Activated T-cell treated with anti-CD3 and anti-CD28 coated beads, Interleukin-2, amount 50 U/mL, for 48 hours (primary cell): ENCODE measurements at regions not wholly inside any gene's neighbourhood (a gene's known extent, or its start where the extent isn't known, plus 50 kb on each side); places are given as distances from the start of the nearest gene placed in this dataset.
"Not testable (repeated sequence)": the region's sequence is repeated elsewhere in the genome, so short reads cannot be mapped to it uniquely, and the experiment has no call there.

Source experiments
- DNase-seq, 2 experiments: peaks; one replicate each; pipeline ENCODE4 v3.0.0-alpha.2; 2020

DNA sequence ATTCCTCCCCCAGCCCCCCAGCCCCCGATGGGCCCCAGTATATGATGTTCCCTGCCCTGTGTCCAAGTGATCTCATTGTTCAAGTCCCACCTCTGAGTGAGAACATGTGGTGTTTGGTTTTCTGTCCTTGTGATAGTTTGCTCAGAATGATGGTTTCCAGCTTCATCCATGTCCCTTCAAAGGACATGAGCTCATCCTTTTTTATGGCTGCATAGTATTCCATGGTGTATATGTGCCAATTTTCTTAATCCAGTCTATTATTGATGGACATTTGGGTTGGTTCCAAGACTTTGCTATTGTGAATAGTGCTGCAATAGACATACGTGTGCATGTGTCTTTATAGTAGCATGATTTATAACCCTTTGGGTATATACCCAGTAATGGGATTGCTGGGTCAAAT is 495.3 kb downstream of the OMA1 start:
- DNase-seq = not testable (repeated sequence)

DNA sequence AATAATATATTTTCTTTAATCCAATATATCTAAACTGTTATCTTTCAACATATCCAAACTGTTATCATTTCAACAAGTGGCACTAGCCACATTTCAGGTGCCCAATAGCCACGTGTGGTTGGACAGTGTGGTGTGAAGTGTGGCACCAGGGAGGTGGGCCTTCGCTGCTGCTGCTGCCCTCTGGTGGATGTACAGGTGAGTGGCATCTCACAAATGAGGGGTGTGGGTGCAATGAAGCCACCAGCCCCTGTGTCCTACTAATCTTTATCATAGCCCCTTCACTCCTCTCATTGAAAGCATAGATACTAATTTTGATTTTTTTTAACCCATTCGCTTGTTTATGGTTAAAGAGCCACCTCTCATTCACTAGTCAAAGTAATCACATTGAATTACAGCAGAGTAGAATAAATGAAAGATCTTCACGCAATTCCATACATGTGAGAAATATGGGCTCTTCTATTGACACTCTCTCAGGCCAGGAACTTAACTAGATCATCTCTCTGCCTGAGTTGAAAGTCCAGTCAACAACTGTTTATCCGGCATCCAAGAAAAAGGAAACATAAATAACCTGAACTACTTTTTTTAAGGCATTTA is 499.2 kb downstream of the OMA1 start:
- DNase-seq = peak; percentile 28 to 42

DNA sequence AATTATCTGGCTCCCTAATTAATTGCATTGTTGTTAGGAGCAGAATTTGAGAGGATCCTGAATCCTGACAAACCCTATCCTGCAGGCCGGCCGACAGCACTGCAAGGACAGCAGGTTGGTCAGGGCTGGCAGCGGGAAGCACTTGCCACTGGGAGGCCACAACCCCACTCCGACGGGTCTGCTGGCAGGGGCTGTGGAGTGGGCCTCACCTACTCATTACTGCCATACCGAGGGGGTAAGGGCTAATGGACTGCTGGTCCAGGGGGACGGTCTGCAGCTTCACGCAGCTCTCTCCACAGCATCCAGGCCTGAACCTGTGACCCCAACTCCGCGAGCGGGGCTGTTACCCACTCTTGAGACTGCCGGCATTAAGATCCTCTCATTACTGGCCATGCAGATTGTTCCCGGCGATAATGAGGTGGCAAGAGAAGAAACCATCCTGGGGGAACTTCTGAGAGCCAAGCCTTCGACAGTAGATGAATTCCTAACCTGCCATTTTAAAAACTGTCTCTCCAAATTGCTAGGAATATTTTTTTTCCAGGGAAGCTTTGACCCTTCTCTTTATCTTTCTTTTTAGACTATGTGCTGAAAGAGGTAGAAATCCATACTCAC is 501.3 kb downstream of the OMA1 start:
- DNase-seq = no peak

DNA sequence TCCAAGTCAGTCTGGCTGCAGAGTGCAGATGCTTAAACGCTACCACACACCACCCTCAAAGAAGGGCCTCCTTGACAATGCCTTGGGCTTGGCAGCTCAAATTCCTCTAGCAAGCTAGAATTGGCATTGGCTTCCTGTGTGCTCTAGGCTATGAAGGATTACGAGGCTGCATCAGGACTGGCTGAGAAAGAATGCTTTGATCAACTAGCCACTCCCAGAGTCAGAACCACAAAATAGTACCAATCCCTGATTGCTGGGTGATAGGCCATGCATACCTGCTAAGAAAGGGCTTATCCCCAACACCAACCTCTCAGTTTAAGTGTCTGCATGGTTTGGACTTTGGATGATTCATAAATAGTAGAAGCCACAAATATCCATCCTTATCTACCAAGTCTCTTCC is 504.9 kb downstream of the OMA1 start:
- no peak for DNase-seq

DNA sequence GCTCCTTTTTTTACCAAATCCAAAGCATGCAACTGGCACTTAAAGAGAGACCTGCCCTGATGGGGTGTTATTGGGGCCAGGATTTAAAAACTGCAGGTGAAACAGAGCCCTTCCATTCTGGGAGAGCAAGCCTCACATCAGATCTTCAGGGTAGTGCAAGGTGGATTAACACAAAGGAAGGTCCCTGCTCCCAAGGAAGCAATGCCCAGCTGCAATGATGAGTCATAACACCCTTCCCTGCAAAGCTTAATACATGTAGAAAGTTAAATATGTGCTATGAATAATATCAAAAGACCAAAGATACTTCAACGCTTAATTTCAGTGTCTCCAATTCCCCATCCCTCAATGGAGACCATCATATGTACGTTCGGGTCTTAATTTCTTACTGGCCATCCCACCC is 508.0 kb downstream of the OMA1 start:
- no peak for DNase-seq

DNA sequence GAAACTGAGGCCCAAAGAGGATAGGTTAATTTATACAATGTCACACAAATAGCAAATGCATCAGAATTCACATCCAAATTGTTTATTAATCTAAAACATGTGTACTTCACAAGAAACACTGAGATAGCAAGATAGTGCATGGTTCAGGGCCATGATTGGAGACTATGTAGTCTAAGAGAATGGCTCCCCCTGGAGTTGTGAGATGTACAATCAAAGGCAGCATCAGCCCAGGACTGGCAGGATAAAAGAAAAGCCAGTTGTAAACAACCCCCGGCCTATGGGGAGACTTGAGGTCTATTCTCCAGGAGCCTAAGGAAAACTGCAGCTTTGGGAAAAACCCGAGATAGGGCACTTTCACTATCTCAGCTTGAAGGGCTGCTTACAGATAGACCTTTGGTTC is 511.0 kb downstream of the OMA1 start:
- DNase-seq = no peak

DNA sequence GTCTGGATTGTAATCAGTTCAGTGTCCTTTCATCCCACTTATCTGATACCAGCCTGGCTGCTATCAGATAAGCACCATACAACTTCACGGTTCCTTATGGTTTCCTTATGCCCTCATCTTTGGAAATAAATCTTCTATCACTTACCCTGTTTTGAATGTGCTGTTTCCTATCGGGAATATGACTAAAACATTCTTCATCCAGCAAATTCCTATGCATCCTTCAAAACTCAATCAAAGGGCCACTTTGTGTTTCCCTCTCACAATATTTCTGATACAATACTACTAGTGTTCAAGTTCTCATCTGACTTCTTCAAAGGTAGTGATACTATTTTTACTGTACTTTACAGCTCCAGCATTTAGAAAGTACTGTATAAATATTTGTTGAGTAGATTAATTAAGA is 513.2 kb downstream of the OMA1 start:
- no peak for DNase-seq

DNA sequence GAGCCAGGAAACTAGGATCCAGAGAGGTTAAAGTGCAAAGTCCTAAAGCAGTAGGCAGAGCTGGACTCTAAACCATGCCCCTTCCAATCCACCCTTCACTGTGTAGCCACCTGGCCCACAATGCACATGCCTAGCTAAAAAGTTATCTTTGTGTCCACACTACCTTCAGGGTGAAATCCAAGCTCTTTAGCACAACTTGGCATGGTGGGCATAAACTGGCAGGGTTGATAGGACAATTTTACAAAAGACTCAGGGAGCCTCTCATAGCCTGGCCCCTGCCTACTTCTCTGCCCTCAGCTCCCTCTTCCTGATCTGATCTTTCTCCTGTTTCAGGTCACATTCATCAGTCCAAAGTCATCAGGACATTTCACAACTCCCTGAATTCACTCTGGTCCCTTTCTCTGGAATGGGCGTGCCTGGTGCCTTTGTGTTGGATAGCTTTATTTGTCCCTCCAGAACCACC is 513.9 kb downstream of the OMA1 start:
- no peak for DNase-seq

DNA sequence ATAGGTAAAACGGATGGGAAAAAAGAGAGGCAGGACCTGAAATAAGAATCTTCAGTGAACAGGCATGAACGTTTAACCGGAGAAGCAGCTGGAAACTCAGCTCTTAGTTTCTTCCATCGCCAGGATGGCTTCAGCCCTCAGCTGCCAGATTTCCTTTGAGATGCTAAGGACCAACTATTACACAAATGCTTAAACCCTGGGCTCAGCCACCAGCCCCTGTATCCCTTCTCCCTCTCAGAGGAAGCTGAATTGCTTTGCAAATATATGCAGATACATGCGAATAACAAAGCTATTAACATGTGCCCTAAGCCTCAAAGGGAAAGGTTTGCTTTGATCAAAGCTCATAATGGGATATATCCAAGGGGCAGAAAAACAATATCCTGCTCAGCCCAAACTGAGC is 515.1 kb downstream of the OMA1 start:
- DNase-seq = no peak

DNA sequence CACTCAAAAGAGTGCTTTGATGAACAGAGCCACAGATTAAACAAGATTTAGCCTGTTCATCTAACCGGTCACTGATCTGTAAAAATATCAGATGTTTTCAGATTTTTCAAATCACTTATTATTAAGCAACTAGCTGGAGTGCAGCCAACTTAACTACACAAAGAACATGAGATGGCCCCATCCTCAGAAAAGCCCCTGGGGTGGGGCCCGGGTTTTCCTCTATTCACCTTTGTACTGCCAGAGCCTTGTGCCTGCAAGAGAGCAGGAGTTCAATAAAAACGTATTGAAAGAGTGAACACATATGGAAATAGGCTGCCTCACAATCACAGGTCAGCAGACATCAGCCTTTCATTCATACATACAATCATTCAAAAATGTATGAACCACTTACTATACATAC is 516.1 kb downstream of the OMA1 start:
- no peak for DNase-seq

DNA sequence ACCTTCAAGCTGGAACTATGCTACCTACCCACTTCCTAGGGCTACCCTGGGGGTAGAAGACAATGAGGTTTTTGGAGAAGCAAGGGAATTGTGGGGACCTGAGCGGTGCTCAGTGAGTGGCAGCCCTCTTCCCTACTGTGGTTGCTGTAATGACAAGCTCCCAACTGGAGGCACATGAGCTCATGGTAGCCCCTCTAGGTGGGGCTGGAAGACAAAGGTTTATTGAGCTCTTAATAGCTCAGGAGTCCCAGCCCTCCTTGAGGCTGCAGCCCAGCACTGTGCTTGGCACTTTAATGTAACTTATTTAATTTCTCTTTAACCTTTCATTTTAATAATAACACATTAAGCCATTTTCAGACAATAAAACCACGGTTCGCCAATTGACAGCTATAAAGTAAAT is 528.9 kb downstream of the OMA1 start:
- no peak for DNase-seq

DNA sequence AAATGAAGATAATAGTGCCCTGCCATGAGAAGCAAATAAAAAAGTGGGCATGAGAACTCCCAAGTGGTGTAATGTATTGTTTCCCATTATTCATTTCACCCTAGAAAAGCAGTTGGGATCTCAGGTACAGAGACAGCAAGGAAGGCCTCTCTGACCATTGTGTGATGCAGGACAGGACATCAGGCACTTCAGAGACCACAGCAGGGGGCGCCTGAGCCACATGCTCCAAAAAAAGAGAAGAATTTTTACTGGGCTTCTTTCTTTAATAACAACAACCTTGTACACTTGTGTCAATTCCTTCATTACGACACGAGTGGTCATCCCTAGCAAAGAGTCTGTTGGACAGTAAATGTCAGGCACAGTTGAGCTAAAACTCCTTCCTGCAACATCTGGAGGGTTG is 533.3 kb downstream of the OMA1 start:
- DNase-seq = no peak

DNA sequence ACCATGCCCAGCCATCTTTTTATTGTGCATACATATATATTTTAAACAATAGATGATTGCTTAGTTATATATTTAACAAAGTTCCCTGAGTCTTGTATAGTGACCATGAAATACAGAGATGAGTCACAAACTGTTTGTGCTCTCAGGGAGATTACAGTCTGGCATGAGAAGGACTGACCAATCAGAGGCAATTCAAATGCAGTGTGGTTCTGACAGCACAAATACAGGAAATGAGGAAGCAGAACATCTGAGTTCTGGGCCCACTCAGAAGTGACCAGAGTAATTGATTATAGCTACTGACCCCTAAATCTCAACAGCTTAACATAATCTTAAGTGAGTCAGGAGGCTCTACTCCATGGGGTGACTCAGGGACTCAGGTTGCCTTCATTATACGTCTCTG is 534.5 kb downstream of the OMA1 start:
- no peak for DNase-seq

DNA sequence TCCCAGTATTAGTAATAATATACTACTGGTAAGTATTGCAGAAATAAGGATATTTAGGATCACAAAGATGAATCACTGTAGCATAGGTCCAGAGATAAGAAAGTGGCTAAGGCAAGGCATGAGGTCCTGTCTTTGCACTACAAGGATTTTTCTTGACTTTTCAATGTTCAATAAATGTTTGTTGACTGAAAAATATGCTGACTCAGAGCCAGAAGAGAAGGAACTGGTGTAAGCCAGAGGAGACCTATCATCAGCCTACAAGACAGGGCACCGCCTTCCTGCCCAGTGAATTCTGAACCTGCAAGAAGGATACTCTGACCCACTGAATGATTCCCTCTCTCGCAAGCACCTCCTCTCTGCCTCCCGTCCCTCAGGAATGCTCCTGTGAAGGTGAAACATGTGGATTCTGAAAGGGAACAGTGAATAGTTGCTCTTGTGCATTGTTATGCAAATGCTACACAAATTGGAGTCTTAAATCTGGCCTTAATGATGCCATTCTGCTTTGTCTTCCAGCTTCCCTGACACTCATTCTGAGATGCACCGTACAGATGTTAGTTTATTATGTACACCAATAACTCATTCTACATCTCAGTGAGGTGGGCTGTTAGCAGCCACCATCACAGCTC is 540.0 kb downstream of the OMA1 start:
- no peak for DNase-seq

DNA sequence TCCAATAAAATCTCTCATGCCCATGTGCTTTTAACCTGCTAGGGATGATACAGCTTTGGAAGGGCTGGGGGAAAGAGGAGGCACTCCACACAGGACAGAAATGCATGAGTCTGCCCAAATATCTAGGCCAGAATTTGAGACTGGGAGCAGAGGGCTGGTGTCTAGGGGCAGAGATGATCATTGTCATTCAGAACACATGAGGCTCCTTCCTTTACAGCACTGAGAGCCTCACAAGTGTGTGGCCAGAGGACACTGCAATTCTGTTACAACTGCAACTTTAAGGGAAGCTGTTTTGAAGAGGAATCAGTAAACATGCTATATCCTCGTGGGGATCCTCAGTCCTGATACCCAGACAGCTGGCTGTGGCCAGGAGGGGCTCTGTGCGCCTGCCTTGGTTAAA is 541.3 kb downstream of the OMA1 start:
- no peak for DNase-seq

DNA sequence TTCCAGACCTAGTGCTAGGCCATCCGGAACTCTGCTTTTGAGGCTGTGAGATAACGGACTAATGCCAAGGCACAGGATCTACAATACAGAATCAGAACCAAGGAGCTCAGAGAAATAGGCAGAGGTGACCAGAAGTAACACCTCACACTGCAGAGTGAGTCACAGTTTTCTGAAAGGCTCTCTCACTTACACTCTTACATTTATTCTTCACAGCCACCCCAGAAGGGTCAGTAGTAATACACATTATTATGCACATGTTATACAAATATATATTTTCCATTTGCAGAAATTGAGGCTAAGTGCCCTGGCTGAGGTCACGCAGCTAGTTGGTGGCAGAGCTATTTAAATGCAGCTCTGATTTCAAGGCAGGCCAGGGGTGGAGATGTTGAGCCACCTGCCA is 542.5 kb downstream of the OMA1 start:
- DNase-seq = no peak

DNA sequence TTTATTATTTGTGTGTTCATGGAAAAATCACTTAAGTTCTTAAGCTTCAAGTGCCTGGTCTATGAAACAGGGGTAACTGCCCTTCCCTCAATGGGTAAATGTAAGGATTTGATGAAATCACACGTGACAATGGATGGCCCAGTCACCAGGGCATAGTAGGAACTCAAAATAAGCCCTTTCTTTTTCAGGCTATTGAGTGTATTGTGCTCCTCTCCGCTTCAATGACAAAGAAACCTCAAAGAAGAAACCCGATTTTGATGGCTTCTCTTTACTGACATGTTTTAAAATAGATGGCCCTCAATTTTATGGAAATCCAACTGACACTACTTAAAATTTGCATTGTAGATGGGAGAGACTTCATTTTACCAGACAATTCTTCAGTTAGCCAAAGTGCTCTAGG is 543.5 kb downstream of the OMA1 start:
- DNase-seq = no peak

DNA sequence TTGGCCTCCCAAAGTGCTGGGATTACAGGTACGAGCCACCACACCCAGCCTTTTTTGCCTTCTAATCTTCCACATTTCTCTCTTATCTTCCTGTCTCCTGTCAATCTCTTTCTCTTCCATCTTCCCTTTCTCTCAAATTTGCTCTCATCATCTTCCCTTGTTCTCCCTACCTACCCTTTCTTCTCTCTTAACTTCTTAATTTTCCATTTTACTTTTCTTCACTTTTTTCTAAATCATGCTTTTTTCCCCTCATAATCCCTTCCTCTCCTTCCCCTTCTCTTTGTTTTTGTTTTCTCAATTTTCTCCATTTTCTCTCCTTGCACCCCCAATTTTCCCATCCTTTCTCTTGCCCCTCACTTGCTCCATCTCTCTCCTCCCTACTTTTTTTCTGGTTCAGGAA is 545.7 kb downstream of the OMA1 start:
- no peak for DNase-seq

DNA sequence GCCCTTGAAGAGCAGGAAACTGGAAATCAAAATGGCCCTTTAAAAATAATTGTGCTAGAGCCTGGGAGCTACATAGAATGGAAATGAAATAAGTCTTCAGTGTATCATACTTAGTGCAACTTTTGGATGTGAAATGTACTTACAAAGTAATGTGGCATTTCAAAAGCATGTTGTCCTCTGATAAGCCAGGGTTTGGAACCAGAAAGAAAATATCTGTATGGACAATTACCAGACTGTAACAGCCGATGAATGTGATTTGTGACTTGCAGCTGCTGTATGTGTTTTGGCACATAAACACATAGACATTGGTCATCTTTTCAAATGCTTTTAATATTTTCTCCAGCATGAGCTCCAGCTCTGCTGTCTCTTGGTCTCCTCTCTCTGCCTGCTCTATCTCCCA is 546.4 kb downstream of the OMA1 start:
- no peak for DNase-seq

DNA sequence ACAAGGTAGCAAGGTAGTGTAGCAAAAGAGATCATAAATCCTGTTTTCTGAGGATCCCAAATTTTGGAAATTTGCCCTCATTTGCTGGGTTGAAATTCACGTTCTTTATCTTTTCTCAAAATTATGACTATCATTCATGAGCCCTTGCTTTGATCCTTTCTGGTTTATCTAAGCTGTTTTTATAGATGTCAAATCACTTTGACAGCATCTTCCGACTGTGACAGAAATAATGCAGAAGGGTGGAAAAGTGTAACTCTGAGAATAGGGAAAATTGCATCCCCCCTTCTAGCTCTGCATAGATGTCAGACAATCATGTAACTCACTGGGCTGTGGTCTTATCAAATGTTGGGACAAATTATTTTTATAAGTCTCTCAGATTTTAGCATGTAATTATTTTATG is 550.1 kb downstream of the OMA1 start:
- DNase-seq = no peak

DNA sequence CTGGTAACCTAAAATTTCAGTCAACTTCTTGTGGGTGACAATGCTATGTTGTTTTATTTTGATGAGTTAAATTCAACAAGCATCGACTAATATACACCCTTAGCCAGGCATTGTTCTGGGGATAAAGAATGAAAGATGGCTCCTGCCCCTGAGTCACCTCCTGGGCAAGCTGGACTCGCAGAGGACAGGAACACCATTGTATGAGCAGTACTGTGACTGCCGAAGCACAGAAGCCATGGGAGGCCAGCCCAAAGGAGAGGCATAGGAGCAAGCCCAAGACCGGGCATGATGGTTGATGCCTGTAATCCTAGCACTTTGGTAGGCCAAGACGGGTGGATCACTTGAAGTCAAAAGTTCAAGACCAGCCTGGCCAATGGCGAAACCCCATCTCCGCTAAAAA is 555.2 kb downstream of the OMA1 start:
- DNase-seq = no peak

DNA sequence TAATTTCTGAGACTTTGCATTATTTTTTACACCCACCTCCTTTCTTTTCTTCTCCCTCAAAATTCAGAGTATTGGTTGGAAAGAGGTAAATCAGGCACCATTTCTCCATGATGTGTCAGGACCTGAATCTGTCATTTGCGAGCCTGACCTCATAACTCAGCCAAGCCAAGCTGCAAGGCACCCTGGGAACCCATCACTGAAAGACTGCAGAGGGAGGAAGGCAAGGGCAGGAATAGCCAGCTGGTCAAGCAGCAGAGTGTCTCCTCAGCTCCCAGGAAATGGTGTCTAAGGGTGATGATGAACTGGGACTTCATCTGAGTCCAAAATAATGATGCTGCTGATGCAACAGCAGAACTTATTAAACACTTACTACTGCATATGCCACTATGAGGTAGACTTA is 556.6 kb downstream of the OMA1 start:
- DNase-seq = no peak

DNA sequence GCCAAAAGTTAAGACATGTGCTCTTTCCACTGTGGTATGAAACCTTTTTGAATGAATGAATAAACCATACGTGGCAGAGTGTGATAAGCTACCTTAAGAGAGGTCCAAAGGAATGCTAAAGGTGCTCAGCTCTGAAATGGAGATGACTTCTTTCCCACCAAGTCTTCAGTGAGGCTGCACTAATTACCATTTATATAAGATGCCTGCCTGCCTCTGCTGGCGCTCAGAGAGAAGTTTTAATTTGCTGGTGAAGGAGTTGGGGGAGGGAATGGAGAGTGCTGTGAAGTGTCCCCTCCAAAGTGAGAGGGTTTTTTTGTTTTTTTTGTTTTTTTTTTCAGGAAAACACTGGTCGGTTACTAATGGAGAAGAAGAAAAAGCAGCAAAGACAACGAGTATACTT is 559.0 kb downstream of the OMA1 start:
- no peak for DNase-seq

DNA sequence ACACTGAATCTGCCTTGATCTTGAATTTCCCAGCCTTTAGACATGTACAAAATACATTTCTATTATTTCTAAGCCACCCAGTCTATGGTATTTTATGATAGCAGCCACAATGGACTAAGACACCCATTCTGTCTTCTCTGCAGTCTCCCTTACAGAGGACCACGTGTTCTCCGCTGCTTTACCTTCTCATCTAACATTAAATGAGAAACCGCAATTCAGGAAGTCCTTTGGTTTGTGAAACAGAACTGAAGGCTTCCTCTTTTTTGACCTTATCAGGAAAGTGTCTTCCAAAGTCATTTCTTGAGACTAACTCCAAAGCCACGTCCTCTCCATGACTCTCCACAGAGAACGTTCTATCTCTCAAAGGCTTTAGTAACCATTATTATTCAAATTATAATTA is 560.1 kb downstream of the OMA1 start:
- no peak for DNase-seq

DNA sequence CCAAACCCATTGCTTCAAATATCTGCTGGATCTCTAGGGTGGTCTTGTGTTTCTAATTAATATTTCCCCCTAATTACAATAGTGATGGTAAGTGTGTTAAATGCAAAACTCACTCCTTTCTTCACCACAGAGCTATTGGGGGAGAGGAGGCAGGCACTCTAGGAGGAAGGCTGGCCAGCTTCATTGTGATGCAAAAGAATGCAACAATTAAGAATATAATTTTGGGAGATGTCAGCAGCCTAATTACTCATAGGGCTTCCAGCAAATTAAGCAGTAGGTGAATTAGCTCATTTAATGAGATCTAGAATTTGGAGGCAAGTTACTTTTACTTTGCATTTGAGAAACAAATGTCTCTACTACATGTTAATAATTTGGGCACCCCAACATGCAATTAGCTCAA is 560.4 kb upstream of the DAB1 start:
- no peak for DNase-seq
